Left ventricle myocardium inferior (tissue), 1 donor: ENCODE measurements at regions not wholly inside any gene's neighbourhood (a gene's known extent, or its start where the extent isn't known, plus 50 kb on each side); places are given as distances from the start of the nearest gene placed in this dataset.

ENCODE experiments used
- DNase-seq: peaks from one replicate; pipeline ENCODE4 v3.0.0-alpha.2; 2020
- H3K27ac ChIP-seq: fragments of 200-600 bp; replicated peaks from 2 replicates; pipeline ENCODE4 v1.8.0; 2021
- H3K27me3 ChIP-seq: fragments of 200-600 bp; 2 replicates; pipeline ENCODE4 v1.8.0; 2021; ENCODE audit warnings: low read depth
- H3K36me3 ChIP-seq: fragments of 200-600 bp; 2 replicates; pipeline ENCODE4 v1.8.0; 2021
- H3K4me1 ChIP-seq: fragments of 200-600 bp; 2 replicates; pipeline ENCODE4 v1.8.0; 2021
- H3K4me3 ChIP-seq: fragments of 200-600 bp; 2 replicates; pipeline ENCODE4 v1.8.0; 2021; ENCODE audit warnings: mild to moderate bottlenecking, moderate library complexity
- H3K9me3 ChIP-seq: fragments of 200-600 bp; replicated peaks from 2 replicates; pipeline ENCODE4 v1.8.0; 2021
- CTCF ChIP-seq: fragments of 200-600 bp; IDR thresholded peaks from 2 replicates; pipeline ENCODE4 v1.8.0; 2021; ENCODE audit warnings: antibody characterized with exemption, mild to moderate bottlenecking, borderline replicate concordance
- intact Hi-C: fragments of 100-400 bp; cut with micrococcal nuclease; formaldehyde crosslinking; loops from one replicate; pipeline ENCODE4 v1.11.0; 2022
- donor health status: DM: no; HTN: yes; CAD: no; lungs with severe emphysema.

DNA sequence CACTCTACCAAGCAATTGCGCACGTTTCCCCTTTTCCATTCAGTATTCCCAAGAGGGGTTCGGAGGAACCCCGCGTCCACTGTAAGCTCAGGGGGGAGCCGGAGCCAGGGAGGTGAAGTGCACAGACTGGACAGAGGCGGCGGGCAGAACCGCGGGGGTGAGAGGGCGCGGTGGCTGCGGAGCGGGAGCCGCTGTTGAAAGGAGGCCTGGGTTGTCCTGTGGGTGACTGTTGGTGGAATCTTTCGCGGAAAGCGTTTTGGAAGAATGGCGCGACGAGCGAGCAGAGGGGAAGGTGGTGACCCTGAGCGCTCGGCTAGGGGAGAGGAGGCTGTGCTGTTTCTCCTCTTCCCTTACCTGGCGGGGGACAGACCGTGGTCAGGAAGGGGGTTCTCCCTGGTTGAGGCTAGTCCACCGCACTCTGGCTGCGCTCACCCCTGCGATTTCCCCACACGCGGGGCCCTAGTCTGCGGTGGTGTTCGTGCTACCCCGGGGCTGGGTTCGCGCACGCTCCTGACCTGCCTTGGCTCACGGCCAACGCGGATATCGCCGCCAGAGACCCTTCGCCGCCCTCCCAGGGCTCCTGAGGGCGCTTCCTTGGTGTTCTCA lies 92.8 kb downstream of the PRKAB2 start:
- H3K27ac ChIP-seq = no peak overlapping the region
- H3K4me3 ChIP-seq = peak overlapping the region; percentile 34
- H3K4me1 ChIP-seq = peaks cover 37% of the 10 kb centered on the region
- TF ChIP-seq CTCF = no peak
- no peak for DNase-seq
- H3K36me3 ChIP-seq = no peaks in the 10 kb centered on the region
- intact Hi-C loops = no loop called here
- H3K9me3 ChIP-seq = no peaks in the 10 kb centered on the region
- H3K27me3 ChIP-seq = peaks cover 98% of the 10 kb centered on the region

GRCh38 chr1:147078606-147079399 lies 93.5 kb downstream of the PRKAB2 start:
- no peak for TF ChIP-seq CTCF
- intact Hi-C loops = no loop called here
- Histone ChIP-seq H3K36me3 (no peaks in the 10 kb centered on the region), H3K9me3 (no peaks in the 10 kb centered on the region), H3K4me3 (peak overlapping the region; percentile 34), H3K27me3 (peaks cover 100% of the 10 kb centered on the region), H3K4me1 (peaks cover 30% of the 10 kb centered on the region), H3K27ac (no peak overlapping the region)
- no peak for DNase-seq

DNA sequence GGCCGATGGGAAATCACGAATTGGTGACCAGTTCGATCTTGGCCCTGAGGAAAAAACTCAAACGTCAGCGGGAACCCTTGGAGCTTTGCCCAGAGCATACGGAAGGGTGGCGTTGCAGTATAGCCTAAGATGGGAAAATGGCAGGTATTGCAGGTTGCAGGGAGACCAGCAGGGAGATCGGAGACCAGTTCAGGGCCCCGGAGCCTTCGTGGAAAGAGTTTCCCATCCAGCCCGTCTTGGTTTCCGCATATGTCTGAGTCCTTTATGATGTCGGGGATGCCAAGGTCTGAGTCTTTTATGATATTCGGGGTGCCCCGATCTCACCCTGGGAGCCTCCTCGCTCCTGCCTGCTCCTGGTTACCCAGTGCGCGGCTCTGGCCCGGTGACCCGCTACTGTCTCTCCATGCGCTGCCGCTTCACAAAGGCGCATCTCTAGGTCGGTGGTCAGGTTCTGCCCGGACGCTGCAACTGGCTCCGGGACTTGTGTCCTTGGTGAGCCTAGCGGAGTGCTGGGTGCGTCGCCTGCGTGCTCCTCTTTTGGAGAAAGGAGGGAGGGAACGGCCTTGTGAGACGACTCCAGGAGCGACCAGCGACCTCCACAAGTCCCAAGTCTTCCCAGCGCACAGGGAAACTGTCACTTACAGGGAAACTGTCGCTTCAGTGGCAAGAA lies 94.2 kb downstream of the PRKAB2 start:
- Histone ChIP-seq H3K27me3 (peaks cover 100% of the 10 kb centered on the region), H3K27ac (no peak overlapping the region), H3K9me3 (no peaks in the 10 kb centered on the region), H3K4me3 (no peak overlapping the region), H3K4me1 (peaks cover 30% of the 10 kb centered on the region), H3K36me3 (no peaks in the 10 kb centered on the region)
- intact Hi-C loops = no loop called here
- TF ChIP-seq CTCF = no peak
- DNase-seq = no peak

DNA sequence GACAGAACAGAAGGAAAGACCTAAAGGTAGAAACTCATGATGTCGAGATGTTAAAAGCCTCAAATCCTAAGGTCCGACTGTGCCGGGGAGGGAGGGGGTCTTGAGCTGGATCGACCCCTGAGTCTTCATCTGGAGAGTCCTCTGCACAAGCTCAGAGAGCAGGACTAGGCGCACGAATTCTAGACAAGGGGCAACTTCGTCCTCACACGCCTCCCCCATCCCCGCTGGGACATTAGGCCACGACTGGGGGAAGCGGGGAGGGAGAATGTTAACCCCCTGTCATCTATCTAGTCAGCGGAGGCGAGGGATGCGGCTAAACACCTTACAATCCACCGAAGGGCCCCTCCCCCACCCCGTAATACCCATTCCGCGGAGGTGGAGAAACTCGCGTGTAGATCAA lies 94.7 kb downstream of the PRKAB2 start:
- no peak for TF ChIP-seq CTCF

DNA sequence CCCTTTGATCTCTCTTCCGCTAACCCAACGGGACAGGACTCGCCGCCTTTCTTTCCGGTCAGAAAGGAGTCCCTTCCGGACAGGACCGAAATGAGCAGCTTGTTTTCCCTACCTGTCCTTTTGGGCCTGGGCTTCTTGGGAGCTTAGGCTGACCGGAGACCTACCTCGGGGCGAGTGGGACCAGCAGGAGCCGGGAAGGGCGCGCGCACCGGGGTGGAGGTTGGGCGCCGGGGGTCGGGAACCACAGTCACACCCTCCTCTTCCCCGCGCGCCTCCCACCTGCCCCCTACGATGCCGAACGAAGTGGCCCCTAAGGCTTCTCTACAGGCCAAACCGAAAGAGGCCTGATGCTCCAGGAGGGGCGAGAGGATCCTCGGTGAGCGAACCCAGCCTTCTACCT lies 95.2 kb downstream of the PRKAB2 start:
- no peak for TF ChIP-seq CTCF
- Histone ChIP-seq H3K4me3 (no peak overlapping the region), H3K4me1 (peaks cover 38% of the 10 kb centered on the region), H3K27ac (no peak overlapping the region), H3K36me3 (no peaks in the 10 kb centered on the region), H3K27me3 (peaks cover 100% of the 10 kb centered on the region), H3K9me3 (no peaks in the 10 kb centered on the region)
- intact Hi-C loops = no loop called here
- no peak for DNase-seq

More for the DNA sequence above, 94.7 kb downstream of the PRKAB2 start:
- Histone ChIP-seq H3K4me1 (peaks cover 35% of the 10 kb centered on the region), H3K36me3 (no peaks in the 10 kb centered on the region), H3K27ac (no peak overlapping the region), H3K4me3 (no peak overlapping the region), H3K27me3 (peaks cover 100% of the 10 kb centered on the region), H3K9me3 (no peaks in the 10 kb centered on the region)
- intact Hi-C loops = no loop called here
- DNase-seq = no peak
